ENCODE measurements at regions not wholly inside any gene's neighbourhood (a gene's known extent, or its start where the extent isn't known, plus 50 kb on each side); places are given as distances from the start of the nearest gene placed in this dataset.

- TF ChIP-seq CTCF (conservative IDR thresholded peaks at IDR 0.05) (no peak), ZFX (IDR thresholded peaks at IDR 0.05) (no peak)
These were observed 374.2 kb upstream of the BCHE start for GRCh38 chr3:166211451-166211850.

All from C4-2B (cell line).